ENCODE measurements at regions not wholly inside any gene's neighbourhood (a gene's known extent, or its start where the extent isn't known, plus 50 kb on each side); places are given as distances from the start of the nearest gene placed in this dataset.

DNA sequence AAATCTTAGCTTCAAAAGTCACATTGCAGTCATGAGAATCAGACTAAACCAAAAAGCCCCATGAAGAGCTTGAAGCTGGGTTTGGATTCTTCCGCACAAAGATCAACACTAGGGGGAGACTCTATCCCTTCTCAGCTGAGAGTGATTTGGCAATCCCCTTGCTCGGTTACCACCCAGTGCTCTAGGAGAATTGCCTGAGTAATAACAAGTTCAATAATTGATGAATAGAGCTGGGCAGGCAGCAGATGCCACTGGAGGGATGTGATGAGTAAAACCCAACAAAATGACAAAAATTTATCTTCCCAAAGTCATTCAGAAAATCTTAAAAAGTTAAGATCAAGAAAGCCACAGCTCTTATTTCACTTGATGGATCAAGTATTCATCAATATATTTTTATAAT, 185.6 kb upstream of the ARID2 start:
- Histone ChIP-seq H4K91ac (ENCODE audit: low read length) (no peak overlapping the region), H3K4me2 (ENCODE audit: low read length, poor library complexity, severe bottlenecking) (no peak overlapping the region), H2AK5ac (ENCODE audit: low read length, severe bottlenecking) (no peak overlapping the region), H3K23ac (ENCODE audit: low read length in 2 of 2) (no peak overlapping the region), H3K4me3 (ENCODE audit: insufficient read depth in 1 of 2, low read depth in 1 of 2, low read length in 2 of 2) (no peak overlapping the region), H3K14ac (ENCODE audit: low read length in 2 of 2) (no peak overlapping the region), H3K18ac (ENCODE audit: low read depth in 1 of 2, low read length in 2 of 2) (no peak overlapping the region), H2AFZ (ENCODE audit: low read depth, low read length) (no peak overlapping the region), H2BK12ac (ENCODE audit: low read length in 2 of 2) (no peak overlapping the region), H2BK120ac (ENCODE audit: low read depth, low read length) (no peak overlapping the region), H3K9ac (ENCODE audit: low read length) (peak overlapping the region; percentile 58), H3K79me1 (replicated peaks; ENCODE audit: low read length, poor library complexity, severe bottlenecking) (no peaks in the 10 kb centered on the region), H3K27me3 (ENCODE audit: control insufficient read depth in 1 of 2, insufficient read depth in 1 of 2, low read length in 2 of 2) (no peaks in the 10 kb centered on the region), H3K9me3 (ENCODE audit: control insufficient read depth, low read length) (no peaks in the 10 kb centered on the region), H2BK15ac (ENCODE audit: low read depth, poor library complexity, severe bottlenecking) (no peak overlapping the region), H3K4me1 (ENCODE audit: control insufficient read depth, insufficient read depth, low read depth, low read length) (no peaks in the 10 kb centered on the region), H3K36me3 (ENCODE audit: control insufficient read depth in 1 of 2, insufficient read depth in 2 of 2, low read depth in 1 of 2, low read length in 2 of 2) (no peaks in the 10 kb centered on the region), H4K8ac (ENCODE audit: low read length) (no peak overlapping the region), H3K4ac (ENCODE audit: low read depth in 1 of 2, low read length in 2 of 2) (no peak overlapping the region), H3K27ac (ENCODE audit: low read length, poor library complexity, severe bottlenecking) (no peak overlapping the region), H2BK5ac (ENCODE audit: low read depth, low read length, poor library complexity, severe bottlenecking) (no peak overlapping the region)
- WGBS = 5% methylated on average over 2 of the region's 2 CpGs
- DNase-seq = peak; percentile 84

DNA sequence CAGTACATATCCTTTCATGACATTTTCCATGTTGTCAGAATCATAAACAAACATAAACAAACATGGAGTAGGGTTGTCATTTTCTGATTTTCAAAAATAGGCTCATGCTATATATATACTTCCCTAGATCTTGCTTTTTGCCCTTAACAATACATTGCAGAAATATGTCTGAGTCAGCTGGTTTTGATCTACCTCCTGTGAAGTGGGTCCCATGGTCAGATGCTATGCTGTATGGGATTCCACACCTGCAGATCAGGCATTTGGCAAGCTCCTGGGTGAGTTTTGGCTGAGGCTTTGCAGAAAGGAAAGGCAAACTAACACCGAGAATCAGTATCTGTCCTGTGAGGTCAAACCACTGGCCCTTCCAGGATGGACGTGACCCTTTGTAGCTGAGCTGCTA, 183.0 kb upstream of the ARID2 start:
- no peak overlapping the region for H3K27ac ChIP-seq (ENCODE audit: low read length, poor library complexity, severe bottlenecking)
- no peak overlapping the region for H3K4me3 ChIP-seq (ENCODE audit: insufficient read depth in 1 of 2, low read depth in 1 of 2, low read length in 2 of 2)
- H3K36me3 ChIP-seq (ENCODE audit: control insufficient read depth in 1 of 2, insufficient read depth in 2 of 2, low read depth in 1 of 2, low read length in 2 of 2) = no peaks in the 10 kb centered on the region
- no peak overlapping the region for H2BK120ac ChIP-seq (ENCODE audit: low read depth, low read length)
- no peak for DNase-seq
- H4K8ac ChIP-seq (ENCODE audit: low read length) = no peak overlapping the region
- no peak overlapping the region for H3K4me2 ChIP-seq (ENCODE audit: low read length, poor library complexity, severe bottlenecking)
- no peaks in the 10 kb centered on the region for H3K9me3 ChIP-seq (ENCODE audit: control insufficient read depth, low read length)
- H3K18ac ChIP-seq (ENCODE audit: low read depth in 1 of 2, low read length in 2 of 2) = no peak overlapping the region
- H3K4ac ChIP-seq (ENCODE audit: low read depth in 1 of 2, low read length in 2 of 2) = no peak overlapping the region
- no peak overlapping the region for H2BK12ac ChIP-seq (ENCODE audit: low read length in 2 of 2)
- no peaks in the 10 kb centered on the region for H3K79me1 ChIP-seq (replicated peaks; ENCODE audit: low read length, poor library complexity, severe bottlenecking)
- 93% methylated on average over 2 of the region's 2 CpGs for WGBS
- H2BK15ac ChIP-seq (ENCODE audit: low read depth, poor library complexity, severe bottlenecking) = no peak overlapping the region
- H3K27me3 ChIP-seq (ENCODE audit: control insufficient read depth in 1 of 2, insufficient read depth in 1 of 2, low read length in 2 of 2) = no peaks in the 10 kb centered on the region
- no peak overlapping the region for H3K14ac ChIP-seq (ENCODE audit: low read length in 2 of 2)
- H2AK5ac ChIP-seq (ENCODE audit: low read length, severe bottlenecking) = no peak overlapping the region
- no peak overlapping the region for H3K9ac ChIP-seq (ENCODE audit: low read length)
- no peak overlapping the region for H2BK5ac ChIP-seq (ENCODE audit: low read depth, low read length, poor library complexity, severe bottlenecking)
- no peak overlapping the region for H3K23ac ChIP-seq (ENCODE audit: low read length in 2 of 2)
- no peaks in the 10 kb centered on the region for H3K4me1 ChIP-seq (ENCODE audit: control insufficient read depth, insufficient read depth, low read depth, low read length)
- peak overlapping the region; percentile 12 for H4K91ac ChIP-seq (ENCODE audit: low read length)
- H2AFZ ChIP-seq (ENCODE audit: low read depth, low read length) = no peak overlapping the region

DNA sequence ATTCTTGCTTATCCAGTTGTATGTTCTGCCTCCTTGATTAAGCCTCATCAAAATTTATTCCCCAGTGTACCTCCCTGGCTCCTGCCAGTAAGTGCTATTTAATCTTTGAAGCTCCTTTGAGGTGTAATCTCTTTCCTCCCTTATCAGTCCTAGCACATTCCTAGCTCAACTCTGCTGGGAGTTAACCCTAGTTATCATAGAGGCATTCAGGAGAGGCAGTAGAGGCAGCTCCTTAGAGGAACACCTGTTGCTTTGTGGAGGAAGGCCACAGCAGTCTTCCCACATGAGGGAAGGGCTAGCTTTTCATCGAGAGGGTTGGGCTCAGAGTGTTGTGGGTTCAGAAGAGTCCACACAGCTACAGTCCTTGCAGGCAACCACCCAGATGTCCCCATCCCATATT, 182.4 kb upstream of the ARID2 start:
- H4K8ac ChIP-seq (ENCODE audit: low read length) = no peak overlapping the region
- H2AFZ ChIP-seq (ENCODE audit: low read depth, low read length) = no peak overlapping the region
- H4K91ac ChIP-seq (ENCODE audit: low read length) = no peak overlapping the region
- no peaks in the 10 kb centered on the region for H3K9me3 ChIP-seq (ENCODE audit: control insufficient read depth, low read length)
- no peaks in the 10 kb centered on the region for H3K4me1 ChIP-seq (ENCODE audit: control insufficient read depth, insufficient read depth, low read depth, low read length)
- H2BK12ac ChIP-seq (ENCODE audit: low read length in 2 of 2) = no peak overlapping the region
- no peak overlapping the region for H2BK120ac ChIP-seq (ENCODE audit: low read depth, low read length)
- H3K79me1 ChIP-seq (replicated peaks; ENCODE audit: low read length, poor library complexity, severe bottlenecking) = no peaks in the 10 kb centered on the region
- H3K27me3 ChIP-seq (ENCODE audit: control insufficient read depth in 1 of 2, insufficient read depth in 1 of 2, low read length in 2 of 2) = no peaks in the 10 kb centered on the region
- H3K36me3 ChIP-seq (ENCODE audit: control insufficient read depth in 1 of 2, insufficient read depth in 2 of 2, low read depth in 1 of 2, low read length in 2 of 2) = no peaks in the 10 kb centered on the region
- H3K4ac ChIP-seq (ENCODE audit: low read depth in 1 of 2, low read length in 2 of 2) = no peak overlapping the region
- no peak overlapping the region for H3K23ac ChIP-seq (ENCODE audit: low read length in 2 of 2)
- H2BK5ac ChIP-seq (ENCODE audit: low read depth, low read length, poor library complexity, severe bottlenecking) = no peak overlapping the region
- no peak overlapping the region for H2AK5ac ChIP-seq (ENCODE audit: low read length, severe bottlenecking)
- H3K27ac ChIP-seq (ENCODE audit: low read length, poor library complexity, severe bottlenecking) = no peak overlapping the region
- H3K4me2 ChIP-seq (ENCODE audit: low read length, poor library complexity, severe bottlenecking) = no peak overlapping the region
- H2BK15ac ChIP-seq (ENCODE audit: low read depth, poor library complexity, severe bottlenecking) = no peak overlapping the region
- no peak overlapping the region for H3K4me3 ChIP-seq (ENCODE audit: insufficient read depth in 1 of 2, low read depth in 1 of 2, low read length in 2 of 2)
- no peak overlapping the region for H3K18ac ChIP-seq (ENCODE audit: low read depth in 1 of 2, low read length in 2 of 2)
- WGBS = 93% methylated on average over 1 of the region's 1 CpG
- no peak for DNase-seq
- H3K14ac ChIP-seq (ENCODE audit: low read length in 2 of 2) = no peak overlapping the region
- H3K9ac ChIP-seq (ENCODE audit: low read length) = no peak overlapping the region

GRCh38 chr12:45547822-45548221, 181.7 kb upstream of the ARID2 start:
- no peaks in the 10 kb centered on the region for H3K36me3 ChIP-seq (ENCODE audit: control insufficient read depth in 1 of 2, insufficient read depth in 2 of 2, low read depth in 1 of 2, low read length in 2 of 2)
- no peak overlapping the region for H4K91ac ChIP-seq (ENCODE audit: low read length)
- H2BK5ac ChIP-seq (ENCODE audit: low read depth, low read length, poor library complexity, severe bottlenecking) = no peak overlapping the region
- H3K27me3 ChIP-seq (ENCODE audit: control insufficient read depth in 1 of 2, insufficient read depth in 1 of 2, low read length in 2 of 2) = no peaks in the 10 kb centered on the region
- H3K4me1 ChIP-seq (ENCODE audit: control insufficient read depth, insufficient read depth, low read depth, low read length) = no peaks in the 10 kb centered on the region
- no peaks in the 10 kb centered on the region for H3K9me3 ChIP-seq (ENCODE audit: control insufficient read depth, low read length)
- H2AK5ac ChIP-seq (ENCODE audit: low read length, severe bottlenecking) = no peak overlapping the region
- H3K27ac ChIP-seq (ENCODE audit: low read length, poor library complexity, severe bottlenecking) = no peak overlapping the region
- no peak overlapping the region for H2BK15ac ChIP-seq (ENCODE audit: low read depth, poor library complexity, severe bottlenecking)
- H4K8ac ChIP-seq (ENCODE audit: low read length) = no peak overlapping the region
- H2AFZ ChIP-seq (ENCODE audit: low read depth, low read length) = no peak overlapping the region
- no peak overlapping the region for H3K9ac ChIP-seq (ENCODE audit: low read length)
- no peak overlapping the region for H2BK12ac ChIP-seq (ENCODE audit: low read length in 2 of 2)
- no peak overlapping the region for H2BK120ac ChIP-seq (ENCODE audit: low read depth, low read length)
- WGBS = 89% methylated on average over 1 of the region's 1 CpG
- no peak overlapping the region for H3K18ac ChIP-seq (ENCODE audit: low read depth in 1 of 2, low read length in 2 of 2)
- H3K4me2 ChIP-seq (ENCODE audit: low read length, poor library complexity, severe bottlenecking) = no peak overlapping the region
- no peak overlapping the region for H3K4ac ChIP-seq (ENCODE audit: low read depth in 1 of 2, low read length in 2 of 2)
- H3K4me3 ChIP-seq (ENCODE audit: insufficient read depth in 1 of 2, low read depth in 1 of 2, low read length in 2 of 2) = no peak overlapping the region
- no peak overlapping the region for H3K14ac ChIP-seq (ENCODE audit: low read length in 2 of 2)
- no peaks in the 10 kb centered on the region for H3K79me1 ChIP-seq (replicated peaks; ENCODE audit: low read length, poor library complexity, severe bottlenecking)
- H3K23ac ChIP-seq (ENCODE audit: low read length in 2 of 2) = no peak overlapping the region
- no peak for DNase-seq
